CD4-positive, alpha-beta T cell treated with Interleukin-15 for 4 hours (primary cell): ENCODE measurements at regions not wholly inside any gene's neighbourhood (a gene's known extent, or its start where the extent isn't known, plus 50 kb on each side); places are given as distances from the start of the nearest gene placed in this dataset.

Experiments
- DNase-seq: peaks from one replicate; pipeline ENCODE4 v3.0.0-alpha.2; 2020; ENCODE audit warnings: low spot score

DNA sequence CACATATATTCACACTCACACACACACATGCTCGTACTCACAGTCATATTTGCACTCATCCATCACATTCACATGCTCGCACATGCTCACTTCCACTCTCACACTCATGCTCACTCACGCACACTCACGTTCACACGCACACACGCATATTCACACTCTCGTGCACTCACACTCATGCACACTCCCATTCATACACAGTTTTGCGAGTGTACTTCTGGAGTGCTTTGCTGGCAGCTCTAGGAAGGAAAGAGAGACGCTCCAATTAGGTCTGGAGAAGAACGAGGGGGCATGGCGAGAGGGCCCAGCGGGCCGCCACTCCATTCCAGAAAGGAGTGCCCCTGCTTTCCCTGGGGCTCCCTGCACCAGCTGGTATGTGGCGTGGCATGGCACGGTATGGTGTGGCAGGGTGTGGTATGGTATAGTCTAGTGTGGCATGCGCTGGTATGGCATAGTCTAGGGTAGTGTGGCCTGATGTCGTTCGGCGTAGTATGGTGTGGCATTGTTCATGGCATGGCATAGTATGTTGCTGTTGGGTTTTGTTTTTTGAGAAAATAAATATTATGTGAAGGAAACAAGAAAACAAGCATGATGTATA lies 216.8 kb upstream of the CDYL start:
- DNase-seq: no peak

- DNase-seq: no peak
Measured at GRCh38 chr6:4554645-4555044, 221.6 kb upstream of the CDYL start.

DNA sequence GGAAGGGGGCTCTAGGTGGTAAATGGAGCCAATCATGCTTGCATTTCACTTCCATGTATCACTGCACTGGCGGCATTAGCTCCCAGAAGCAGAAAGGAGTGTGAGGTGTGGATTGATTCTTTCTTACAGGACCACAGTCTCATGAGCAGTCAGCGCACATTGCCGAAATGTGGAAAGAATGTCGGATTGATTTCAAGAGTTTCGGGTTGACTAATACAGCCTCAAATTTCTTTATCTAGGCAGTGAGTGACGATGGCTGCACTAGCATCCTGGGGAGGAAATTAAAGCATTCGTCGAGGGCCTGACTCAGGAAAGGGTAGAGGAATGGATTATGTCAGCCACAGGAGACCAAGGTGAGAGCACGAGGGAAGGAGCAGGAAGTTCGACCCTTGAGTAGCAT lies 222.8 kb upstream of the CDYL start:
- no peak for DNase-seq

GRCh38 chr6:4550227-4550597 lies 226.0 kb upstream of the CDYL start:
- DNase-seq: no peak

DNA sequence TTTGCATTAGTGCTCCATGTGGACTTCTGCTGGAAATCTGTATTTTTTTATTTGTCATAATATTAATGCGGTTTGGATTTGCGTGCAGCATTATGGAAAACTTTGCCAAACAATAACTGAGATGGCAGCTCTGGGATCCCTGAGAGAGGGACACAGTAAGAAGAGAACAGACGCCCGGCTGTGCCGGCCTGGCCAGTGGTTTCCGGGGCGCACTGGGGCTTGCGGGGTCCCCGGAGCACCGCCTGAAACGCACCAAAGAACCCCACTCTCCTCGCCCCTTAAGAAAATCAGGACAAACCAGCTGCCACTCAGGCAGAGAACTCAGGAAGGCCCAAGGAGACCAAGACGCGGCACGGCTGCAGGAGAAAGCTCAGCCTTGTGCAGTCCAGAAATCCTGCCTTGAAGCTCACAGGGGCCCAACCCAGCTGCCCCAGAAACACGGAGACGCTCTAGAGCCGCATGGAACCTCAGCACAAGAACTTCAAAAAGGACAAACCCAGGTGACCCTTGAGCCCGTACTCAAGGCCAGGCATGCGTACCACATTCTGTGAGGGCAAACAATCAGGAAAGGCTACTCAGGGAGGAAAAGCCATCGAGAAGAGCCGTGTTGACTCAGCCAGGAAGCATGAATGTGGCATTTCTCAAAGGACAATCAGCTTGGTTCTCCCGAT lies 226.5 kb upstream of the CDYL start:
- no peak for DNase-seq

- DNase-seq: no peak
Measured at GRCh38 chr6:4545893-4546292, 230.3 kb upstream of the CDYL start.

DNA sequence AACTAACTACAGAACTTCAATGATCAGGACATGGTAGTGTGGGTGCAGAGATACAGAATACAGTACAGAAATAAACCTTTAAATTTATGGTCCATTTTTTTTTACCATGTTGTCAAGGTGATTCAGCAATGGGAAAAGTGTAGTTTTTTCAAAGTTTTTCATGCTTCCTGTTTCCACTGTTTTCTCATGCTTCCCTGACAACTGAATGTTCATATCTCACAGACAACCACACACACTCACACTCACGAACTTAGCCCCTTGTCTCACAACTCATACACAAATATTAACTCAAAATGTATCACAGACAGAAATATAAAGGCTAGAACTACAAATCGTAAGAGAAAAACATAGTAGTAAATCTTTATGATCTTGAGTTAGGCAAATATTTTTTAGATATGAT lies 232.6 kb upstream of the CDYL start:
- no peak for DNase-seq

GRCh38 chr6:4533576-4533975 lies 242.6 kb upstream of the CDYL start:
- DNase-seq: no peak

GRCh38 chr6:4531406-4531805 lies 244.8 kb upstream of the CDYL start:
- no peak for DNase-seq

- DNase-seq: no peak
Measured at GRCh38 chr6:4522453-4522852, 253.8 kb upstream of the CDYL start.

DNA sequence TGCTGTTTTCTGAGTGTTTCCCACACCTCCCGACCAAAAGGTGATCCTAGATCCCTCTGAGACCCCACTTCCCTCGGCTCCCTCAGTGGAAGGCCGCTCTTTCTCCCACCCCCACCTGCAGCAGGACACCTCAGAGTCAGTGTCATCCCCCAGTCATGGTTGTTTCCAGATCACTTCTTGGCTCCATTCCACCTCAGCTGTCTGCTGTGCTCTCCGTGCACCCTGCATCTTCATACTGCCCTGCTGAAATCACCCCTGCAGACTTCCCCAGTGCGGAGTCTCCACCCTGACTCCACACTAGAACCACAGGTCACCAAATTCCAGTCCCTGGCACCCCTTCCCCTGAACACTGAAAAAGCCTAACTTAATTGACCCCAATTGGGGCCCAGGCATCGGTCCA lies 255.1 kb upstream of the CDYL start:
- DNase-seq: no peak

DNA sequence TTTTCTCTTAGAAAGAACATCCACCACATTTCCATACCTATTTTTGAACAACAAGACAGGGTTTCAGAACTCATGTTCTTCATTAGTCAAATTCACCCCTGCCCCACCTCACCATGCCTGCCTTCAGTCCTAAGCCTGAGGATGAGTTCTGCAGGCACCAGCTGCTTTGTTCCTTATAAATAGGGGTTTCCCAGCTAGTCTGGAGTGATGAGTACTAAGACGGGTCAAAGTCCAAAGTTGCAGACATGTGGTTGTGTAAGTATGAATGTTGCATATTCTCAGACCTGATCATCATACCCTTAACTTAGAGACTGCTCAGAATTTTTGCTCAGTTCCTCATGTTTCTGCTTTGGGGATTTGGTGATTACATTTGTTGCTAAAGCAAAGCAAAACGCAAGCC lies 257.7 kb upstream of the CDYL start:
- no peak for DNase-seq

GRCh38 chr6:4516206-4516605 lies 260.0 kb upstream of the CDYL start:
- DNase-seq: no peak

DNA sequence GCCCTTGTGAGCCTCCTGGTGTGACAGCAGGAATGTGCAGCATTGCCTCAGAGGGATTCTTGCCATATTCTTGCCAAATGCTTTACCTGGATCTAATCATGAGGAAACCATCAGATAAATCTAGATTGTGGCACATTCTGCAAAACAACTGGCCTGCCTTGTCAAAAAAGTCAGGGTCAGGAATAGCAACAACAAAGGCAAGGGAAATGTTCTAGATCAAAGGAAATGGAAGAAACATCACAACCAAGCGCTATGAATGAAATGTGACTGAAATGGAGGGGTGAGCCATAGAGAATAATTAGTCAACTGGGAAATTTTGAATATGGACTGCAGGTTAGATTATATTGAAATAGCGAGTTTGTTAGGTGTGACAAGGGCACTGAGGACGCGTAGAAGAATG lies 262.6 kb upstream of the CDYL start:
- DNase-seq: no peak

- DNase-seq: no peak
Measured at GRCh38 chr6:4512051-4512471, 264.1 kb upstream of the CDYL start.

DNA sequence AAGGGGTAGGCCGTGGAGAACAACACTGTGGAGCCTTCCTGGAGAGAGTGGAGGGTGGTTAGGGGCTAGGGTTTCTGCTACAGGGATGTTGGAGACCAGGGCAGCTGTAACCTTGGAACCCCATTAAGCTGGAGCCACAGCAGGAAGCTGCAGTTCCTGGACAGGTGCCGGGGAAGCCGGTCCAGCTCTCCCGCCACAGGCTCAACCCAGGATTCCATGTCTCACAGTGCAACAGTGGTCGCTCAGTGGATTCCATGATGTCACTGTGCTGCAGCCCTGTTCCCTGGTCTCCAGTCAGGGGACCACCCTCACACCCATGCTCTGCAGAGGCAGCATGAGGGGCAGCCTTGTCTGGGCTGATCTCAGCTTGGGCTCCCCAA lies 264.6 kb upstream of the CDYL start:
- no peak for DNase-seq

- DNase-seq: no peak
Measured at GRCh38 chr6:4510906-4511640, 265.1 kb upstream of the CDYL start.

GRCh38 chr6:4510317-4510716 lies 265.9 kb upstream of the CDYL start:
- DNase-seq: no peak

DNA sequence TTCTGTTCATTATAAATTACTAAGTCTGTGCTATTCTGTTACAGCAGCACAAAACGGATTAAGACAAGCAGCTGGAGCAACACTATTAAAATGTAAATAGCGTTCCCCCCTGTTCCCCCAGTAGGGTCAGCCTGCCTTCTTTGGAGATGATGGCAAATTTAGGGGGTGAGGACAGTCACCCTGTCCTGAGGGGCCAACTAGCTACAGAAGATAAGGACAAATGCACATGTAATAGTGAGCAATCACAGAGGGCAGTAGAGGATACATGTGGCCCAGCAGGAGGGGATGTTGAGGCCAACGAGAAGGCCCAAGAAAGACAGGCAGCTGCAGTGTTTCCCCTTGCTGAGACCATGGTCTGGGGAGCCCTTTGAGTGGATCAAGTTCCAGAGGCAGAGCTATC lies 266.7 kb upstream of the CDYL start:
- DNase-seq: no peak

DNA sequence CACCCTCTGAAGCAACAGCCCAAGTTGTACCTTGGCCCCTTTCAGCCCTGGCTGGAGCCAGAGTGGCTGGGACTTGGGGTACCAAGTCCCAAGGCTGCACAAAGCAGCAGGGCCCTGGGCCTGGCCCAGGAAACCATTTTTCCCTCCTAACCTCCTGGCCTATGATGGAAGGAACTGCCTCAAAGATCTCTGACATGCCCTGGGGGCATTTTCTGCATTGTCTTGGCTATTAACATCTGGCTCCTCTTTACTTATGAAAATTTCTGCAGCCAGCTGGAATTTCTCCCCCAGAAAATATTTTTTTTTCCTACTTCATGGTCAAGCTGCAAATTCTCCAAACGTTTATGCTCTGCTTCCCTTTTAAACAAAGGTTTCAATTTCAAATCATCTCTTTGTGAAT lies 269.4 kb upstream of the CDYL start:
- DNase-seq: no peak

DNA sequence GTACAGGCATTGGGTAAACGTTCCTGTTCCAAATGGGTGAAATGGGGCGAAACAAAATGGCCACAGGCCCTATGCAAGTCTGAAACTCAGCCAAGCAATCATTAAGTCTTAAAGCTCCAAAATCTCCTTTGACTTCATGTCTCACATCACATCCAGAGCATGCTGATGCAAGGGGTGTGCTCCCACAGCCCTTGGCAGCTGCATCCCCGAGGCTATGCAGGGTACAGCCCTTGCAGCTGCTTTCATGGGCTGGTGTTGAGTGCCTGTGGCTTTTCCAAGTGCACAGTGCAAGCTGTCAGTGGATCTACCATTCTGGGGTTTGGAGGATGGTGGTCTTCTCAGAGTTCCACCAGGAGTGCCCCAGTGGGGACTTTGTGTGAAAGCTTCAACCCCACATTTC lies 270.0 kb upstream of the CDYL start:
- DNase-seq: no peak

DNA sequence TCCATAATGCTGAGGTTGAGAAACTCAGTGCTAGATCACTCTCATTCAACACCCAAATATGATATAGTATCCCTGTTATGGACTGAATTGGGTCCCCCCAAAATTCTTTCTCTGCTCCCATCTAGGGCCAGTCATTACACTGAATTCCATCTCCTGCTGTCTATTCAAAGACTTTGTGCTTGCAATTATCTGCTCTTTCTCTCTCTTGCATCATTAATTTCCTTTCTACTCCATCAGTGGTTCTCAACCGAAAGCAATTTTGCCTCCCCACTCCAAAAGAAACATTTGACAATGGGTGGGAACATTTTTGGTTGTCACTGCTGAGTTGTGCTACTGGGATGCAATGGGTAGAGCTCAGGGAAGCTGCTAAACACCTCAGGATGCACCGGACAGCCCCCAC lies 271.5 kb upstream of the CDYL start:
- DNase-seq: no peak

- no peak for DNase-seq
Measured at GRCh38 chr6:4503700-4504099, 272.5 kb upstream of the CDYL start.

GRCh38 chr6:4496284-4496683 lies 279.9 kb upstream of the CDYL start:
- no peak for DNase-seq
